GM12878 (cell line): ENCODE measurements at regions not wholly inside any gene's neighbourhood (a gene's known extent, or its start where the extent isn't known, plus 50 kb on each side); places are given as distances from the start of the nearest gene placed in this dataset.

ENCODE experiments used
- CREB1 ChIP-seq: IDR thresholded peaks from 2 replicates; pipeline ENCODE4 v1.6.1; 2012; ENCODE audit warnings: low read depth, mild to moderate bottlenecking, inconsistent platforms
- ZNF592 ChIP-seq: fragments of 450-650 bp; IDR thresholded peaks from 2 replicates; pipeline ENCODE4 v1.6.1; 2017; ENCODE audit warnings: mild to moderate bottlenecking, moderate library complexity

DNA sequence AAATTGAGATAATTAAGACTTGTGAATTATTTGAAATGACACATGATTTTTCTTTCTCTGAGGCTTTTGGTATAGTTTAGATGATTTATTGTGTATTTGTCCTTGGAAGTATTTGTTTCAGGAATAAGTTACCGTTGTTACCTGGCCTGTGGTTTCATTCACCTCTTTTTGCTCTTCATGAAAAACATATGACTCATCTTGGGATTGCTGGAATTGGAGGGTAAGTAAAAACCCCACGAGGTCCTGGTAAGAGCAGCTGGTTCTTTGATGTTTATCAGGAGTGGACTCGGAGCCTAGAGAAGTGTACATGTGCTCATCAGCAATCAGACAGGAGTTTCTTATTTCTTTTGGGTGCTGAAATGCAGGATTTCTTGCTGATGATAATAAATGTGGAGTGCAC, 275.3 kb downstream of the PSAT1 start:
- no peak for TF ChIP-seq CREB1
- TF ChIP-seq ZNF592: no peak
